SK-N-SH treated with all-trans-retinoic acid at 6 μM for 48 hours (cell line): ENCODE measurements at regions not wholly inside any gene's neighbourhood (a gene's known extent, or its start where the extent isn't known, plus 50 kb on each side); places are given as distances from the start of the nearest gene placed in this dataset.

ENCODE experiments used
- ATAC-seq: fragments of 200-7000 bp; cut with Tn5 transposase; 3 replicates; pipeline ENCODE4 v1.9.1; 2020; ENCODE audit warnings: mild to moderate bottlenecking, moderate library complexity
- ARNTL ChIP-seq: fragments of 450-650 bp; formaldehyde crosslinking; IDR thresholded peaks from 2 replicates; pipeline ENCODE4 v1.5.0; 2020; ENCODE audit warnings: low read depth, mild to moderate bottlenecking, moderate library complexity, borderline replicate concordance
- BACH2 ChIP-seq: fragments of 250-450 bp; sonication (Bioruptor Pico); IDR thresholded peaks from 2 replicates; pipeline ENCODE4 v1.9.0; 2021; ENCODE audit warnings: mild to moderate bottlenecking, borderline replicate concordance
- CREB5 ChIP-seq: fragments of 250-450 bp; sonication (Bioruptor Pico); IDR thresholded peaks from 2 replicates; pipeline ENCODE4 v1.5.1; 2020; ENCODE audit warnings: low read depth, mild to moderate bottlenecking, moderate library complexity
- CSDC2 ChIP-seq: fragments of 250-450 bp; sonication (Bioruptor Pico); IDR thresholded peaks from 2 replicates; pipeline ENCODE4 v1.5.0; 2020; ENCODE audit warnings: mild to moderate bottlenecking, moderate library complexity
- CSRNP3 ChIP-seq: fragments of 250-450 bp; sonication (Bioruptor Pico); IDR thresholded peaks from 2 replicates; pipeline ENCODE4 v1.5.1; 2021; ENCODE audit warnings: mild to moderate bottlenecking, moderate library complexity
- ESRRG ChIP-seq: fragments of 250-450 bp; sonication (Bioruptor Pico); IDR thresholded peaks from 2 replicates; pipeline ENCODE4 v1.6.1; 2021; ENCODE audit warnings: mild to moderate bottlenecking
- GLIS3 ChIP-seq: fragments of 250-450 bp; sonication (Bioruptor Pico); IDR thresholded peaks from 2 replicates; pipeline ENCODE4 v1.5.0; 2020; ENCODE audit warnings: mild to moderate bottlenecking, moderate library complexity
- ISL1 ChIP-seq: fragments of 250-450 bp; sonication (Bioruptor Pico); IDR thresholded peaks from 2 replicates; pipeline ENCODE4 v2.1.2; 2022; ENCODE audit warnings: mild to moderate bottlenecking, moderate library complexity
- OSR1 ChIP-seq: fragments of 250-450 bp; sonication (Bioruptor Pico); IDR thresholded peaks from 2 replicates; pipeline ENCODE4 v1.8.0; 2022; ENCODE audit warnings: moderate library complexity, mild to moderate bottlenecking, inconsistent platforms
- PATZ1 ChIP-seq: fragments of 250-450 bp; sonication (Bioruptor Pico); IDR thresholded peaks from 2 replicates; pipeline ENCODE4 v1.8.0; 2020; ENCODE audit warnings: mild to moderate bottlenecking, moderate library complexity, borderline replicate concordance
- POU6F1 ChIP-seq: fragments of 250-450 bp; sonication (Bioruptor Pico); IDR thresholded peaks from 2 replicates; pipeline ENCODE4 v1.8.0; 2021; ENCODE audit warnings: low read depth, mild to moderate bottlenecking, moderate library complexity, borderline replicate concordance
- PPARA ChIP-seq: fragments of 250-450 bp; sonication (Bioruptor Pico); IDR thresholded peaks from 2 replicates; pipeline ENCODE4 v1.5.0; 2020; ENCODE audit warnings: mild to moderate bottlenecking, borderline replicate concordance
- RARB ChIP-seq: fragments of 250-450 bp; sonication (Bioruptor Pico); IDR thresholded peaks from 2 replicates; pipeline ENCODE4 v1.8.0; 2021; ENCODE audit warnings: mild to moderate bottlenecking, moderate library complexity
- SNAI2 ChIP-seq: fragments of 250-450 bp; sonication (Bioruptor Pico); IDR thresholded peaks from 2 replicates; pipeline ENCODE4 v1.5.0; 2020; ENCODE audit warnings: mild to moderate bottlenecking, moderate library complexity
- TCF4 ChIP-seq: fragments of 250-450 bp; sonication (Bioruptor Pico); IDR thresholded peaks from 2 replicates; pipeline ENCODE4 v1.8.0; 2021; ENCODE audit warnings: mild to moderate bottlenecking, moderate library complexity, borderline replicate concordance
- TOX ChIP-seq: fragments of 250-450 bp; sonication (Bioruptor Pico); IDR thresholded peaks from 2 replicates; pipeline ENCODE4 v1.8.0; 2021; ENCODE audit warnings: mild to moderate bottlenecking, moderate library complexity, borderline replicate concordance
- TSHZ2 ChIP-seq: fragments of 250-450 bp; sonication (Bioruptor Pico); IDR thresholded peaks from 2 replicates; pipeline ENCODE4 v1.5.0; 2020; ENCODE audit warnings: mild to moderate bottlenecking, moderate library complexity
- ZFP3 ChIP-seq: fragments of 250-450 bp; sonication (Bioruptor Pico); IDR thresholded peaks from 2 replicates; pipeline ENCODE4 v1.5.0; 2020; ENCODE audit warnings: mild to moderate bottlenecking, moderate library complexity
- ZFP30 ChIP-seq: fragments of 450-650 bp; formaldehyde crosslinking; IDR thresholded peaks from 2 replicates; pipeline ENCODE4 v1.5.0; 2022; ENCODE audit warnings: mild to moderate bottlenecking, moderate library complexity
- ZNF565 ChIP-seq: fragments of 450-650 bp; formaldehyde crosslinking; conservative IDR thresholded peaks from 2 replicates; pipeline ENCODE4 v1.5.0; 2020; ENCODE audit warnings: low read depth, mild to moderate bottlenecking, moderate library complexity
- ZNF70 ChIP-seq: fragments of 450-650 bp; formaldehyde crosslinking; IDR thresholded peaks from 2 replicates; pipeline ENCODE4 v1.5.0; 2020; ENCODE audit warnings: mild to moderate bottlenecking, moderate library complexity

GRCh38 chr16:87115646-87116045, 201.5 kb downstream of the C16orf95 start:
- no peak for ATAC-seq

GRCh38 chr16:87117936-87118335, 199.3 kb downstream of the C16orf95 start:
- ATAC-seq, result no peak
- no peak for TF ChIP-seq BACH2 (CRISPR knock-in tag)
- TF ChIP-seq ZNF70 (CRISPR knock-in tag), result no peak
- no peak for TF ChIP-seq SNAI2
- no peak for TF ChIP-seq ISL1 (CRISPR knock-in tag)
- TF ChIP-seq ZNF565 (CRISPR knock-in tag), result no peak
- no peak for TF ChIP-seq PATZ1
- no peak for TF ChIP-seq PPARA (CRISPR knock-in tag)
- no peak for TF ChIP-seq GLIS3 (CRISPR knock-in tag)
- no peak for TF ChIP-seq RARB (CRISPR knock-in tag)
- TF ChIP-seq TOX (CRISPR knock-in tag), result no peak
- no peak for TF ChIP-seq POU6F1
- no peak for TF ChIP-seq ZFP3 (CRISPR knock-in tag)
- TF ChIP-seq CSRNP3 (CRISPR knock-in tag), result no peak
- TF ChIP-seq, all 23 proteins: peak for 0

More at GRCh38 chr16:87115646-87116045, 201.5 kb downstream of the C16orf95 start:
- no peak for TF ChIP-seq TOX (CRISPR knock-in tag)
- no peak for TF ChIP-seq ARNTL
- TF ChIP-seq ZNF70 (CRISPR knock-in tag), result no peak
- TF ChIP-seq OSR1 (CRISPR knock-in tag), result no peak
- no peak for TF ChIP-seq ESRRG (CRISPR knock-in tag)
- no peak for TF ChIP-seq CSRNP3 (CRISPR knock-in tag)
- no peak for TF ChIP-seq ZFP3 (CRISPR knock-in tag)
- TF ChIP-seq ZNF565 (CRISPR knock-in tag), result no peak
- TF ChIP-seq BACH2 (CRISPR knock-in tag), result no peak
- TF ChIP-seq CSDC2, result no peak
- TF ChIP-seq ZFP30 (CRISPR knock-in tag), result no peak
- TF ChIP-seq PATZ1, result no peak
- no peak for TF ChIP-seq PPARA (CRISPR knock-in tag)
- no peak for TF ChIP-seq CREB5 (CRISPR knock-in tag)

GRCh38 chr16:87119168-87119567, 198.0 kb downstream of the C16orf95 start:
- ATAC-seq, result no peak
- TF ChIP-seq BACH2 (CRISPR knock-in tag) (no peak), OSR1 (CRISPR knock-in tag) (no peak), ISL1 (CRISPR knock-in tag) (no peak), ARNTL (no peak), ZFP3 (CRISPR knock-in tag) (no peak), TSHZ2 (CRISPR knock-in tag) (no peak), CREB5 (CRISPR knock-in tag) (no peak), TCF4 (CRISPR knock-in tag) (no peak)
